GM23248 (cell line): ENCODE measurements at regions not wholly inside any gene's neighbourhood (a gene's known extent, or its start where the extent isn't known, plus 50 kb on each side); places are given as distances from the start of the nearest gene placed in this dataset.

ENCODE experiments used
- EZH2 ChIP-seq: fragments of 200-600 bp; sonication (generic); IDR thresholded peaks from 2 replicates; pipeline ENCODE4 v1.6.1; 2018; ENCODE audit warnings: antibody characterized with exemption, mild to moderate bottlenecking; ENCODE audit not compliant: insufficient read depth, poor library complexity, severe bottlenecking
- EZH2phosphoT487 ChIP-seq: fragments of 200-600 bp; sonication (generic); IDR thresholded peaks from 2 replicates; pipeline ENCODE4 v1.6.1; 2018; ENCODE audit warnings: antibody characterized with exemption, moderate library complexity, mild to moderate bottlenecking, low read depth; ENCODE audit not compliant: insufficient read depth

DNA sequence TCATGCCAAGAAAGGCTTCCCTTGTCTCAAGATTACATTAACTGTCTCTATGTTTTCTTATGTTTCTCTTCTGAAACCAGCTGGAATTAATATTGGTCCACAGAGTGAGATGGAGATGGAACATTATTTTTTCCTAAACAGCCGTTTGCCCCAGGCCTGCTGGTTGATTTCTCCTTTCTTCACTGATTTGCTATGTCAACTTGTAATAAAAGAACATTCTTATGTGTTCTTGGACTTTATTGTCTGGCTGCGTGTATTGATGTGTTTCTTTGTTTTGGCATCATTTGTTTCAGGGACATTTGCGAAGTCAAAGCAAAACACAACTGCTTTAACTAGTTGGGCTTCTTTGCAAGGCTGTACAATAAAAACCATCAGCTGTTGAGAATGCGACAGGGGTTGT, 168.5 kb downstream of the FAM43A start:
- TF ChIP-seq EZH2 (no peak), EZH2phosphoT487 (no peak)
